ENCODE measurements at regions not wholly inside any gene's neighbourhood (a gene's known extent, or its start where the extent isn't known, plus 50 kb on each side); places are given as distances from the start of the nearest gene placed in this dataset.

- H3K4me3 Mint-ChIP-seq = no peak overlapping the region
- DNase-seq (ENCODE audit: low spot score) (no peak), ATAC-seq (no peak)
- H3K27me3 Mint-ChIP-seq (ENCODE audit: insufficient read depth, low read depth, poor library complexity) = no peaks in the 10 kb centered on the region
- H3K79me2 ChIP-seq (replicated peaks; ENCODE audit: insufficient read depth) = no peaks in the 10 kb centered on the region
- no peaks in the 10 kb centered on the region for H3F3A ChIP-seq (replicated peaks; ENCODE audit: low read depth)
- H2AFZ ChIP-seq = no peak overlapping the region
- H3K4me1 Mint-ChIP-seq = peaks cover 4% of the 10 kb centered on the region; the same call in 2 of the 3 replicates
- H3K27ac Mint-ChIP-seq = no peak overlapping the region
- no peaks in the 10 kb centered on the region for H3K36me3 ChIP-seq (ENCODE audit: insufficient read depth)
- TF ChIP-seq ZNF331 (CRISPR knock-in tag; IDR thresholded peaks at IDR 0.05; ENCODE audit: low read depth) = no peak
- no peak for TF ChIP-seq STAT1 (IDR thresholded peaks at IDR 0.05; ENCODE audit: unreplicated experiment)
- TF ChIP-seq POLR2AphosphoS5 (IDR thresholded peaks at IDR 0.05; ENCODE audit: low read depth) = no peak
- no peak for TF ChIP-seq ZNF462 (CRISPR knock-in tag; IDR thresholded peaks at IDR 0.05)
- TF ChIP-seq JUNB (IDR thresholded peaks at IDR 0.05; ENCODE audit: unreplicated experiment) = no peak
- no peak for TF ChIP-seq CTCF (conservative IDR thresholded peaks at IDR 0.05; ENCODE audit: low read depth in 2 of 2)
- TF ChIP-seq NANOG (IDR thresholded peaks at IDR 0.05; ENCODE audit: borderline replicate concordance) = no peak
- TF ChIP-seq ZNF114 (CRISPR knock-in tag; IDR thresholded peaks at IDR 0.05) = no peak
- no peak for TF ChIP-seq EZH2 (IDR thresholded peaks at IDR 0.05; ENCODE audit: low read depth, unreplicated experiment)
- TF ChIP-seq CREB1 (CRISPR knock-in tag; IDR thresholded peaks at IDR 0.05; ENCODE audit: low read depth) = no peak
- no peak for TF ChIP-seq EZH2phosphoT487 (IDR thresholded peaks at IDR 0.05; ENCODE audit: unreplicated experiment)
- no peak for TF ChIP-seq ETS1 (IDR thresholded peaks at IDR 0.05)
- TF ChIP-seq REST (IDR thresholded peaks at IDR 0.05; ENCODE audit: unreplicated experiment) = no peak
- H3K9me3 Mint-ChIP-seq = no peaks in the 10 kb centered on the region
- no peaks in the 10 kb centered on the region for H3K4me1 ChIP-seq (ENCODE audit: insufficient read depth)
- peaks cover 27% of the 10 kb centered on the region for H3K36me3 Mint-ChIP-seq (ENCODE audit: low read depth)
- H3K4me3 ChIP-seq = no peak overlapping the region
- no peaks in the 10 kb centered on the region for H4K20me1 ChIP-seq (replicated peaks; ENCODE audit: insufficient read depth)
- no peaks in the 10 kb centered on the region for H3K9me2 ChIP-seq (ENCODE audit: insufficient read depth)
- no peak overlapping the region for H3K4me2 ChIP-seq
- no peak overlapping the region for H3K27ac ChIP-seq (ENCODE audit: low read depth)
- H3K27me3 ChIP-seq (ENCODE audit: insufficient read depth) = no peaks in the 10 kb centered on the region
Observed at GRCh38 chrX:10089378-10089795, 67.4 kb upstream of the CLCN4 start.

All from GM23338 (cell line).